ENCODE measurements at regions not wholly inside any gene's neighbourhood (a gene's known extent, or its start where the extent isn't known, plus 50 kb on each side); places are given as distances from the start of the nearest gene placed in this dataset.

- DNase-seq: no peak
Measured at GRCh38 chr10:1847361-1847760, 110.0 kb upstream of the ADARB2 start.

- no peak for DNase-seq
Measured at GRCh38 chr10:1846032-1846431, 108.7 kb upstream of the ADARB2 start.

GRCh38 chr10:1841759-1842158, 104.4 kb upstream of the ADARB2 start:
- no peak for DNase-seq

- no peak for DNase-seq
Measured at GRCh38 chr10:1829712-1830111, 92.4 kb upstream of the ADARB2 start.

GRCh38 chr10:1824928-1825327, 87.6 kb upstream of the ADARB2 start:
- DNase-seq: no peak

GRCh38 chr10:1814556-1814955, 77.2 kb upstream of the ADARB2 start:
- DNase-seq: no peak

GRCh38 chr10:1809139-1809741, 71.9 kb upstream of the ADARB2 start:
- no peak for DNase-seq

GRCh38 chr10:1807924-1808323, 70.6 kb upstream of the ADARB2 start:
- DNase-seq: no peak

- no peak for DNase-seq
Measured at GRCh38 chr10:1807196-1807595, 69.9 kb upstream of the ADARB2 start.

GRCh38 chr10:1802413-1802812, 65.1 kb upstream of the ADARB2 start:
- DNase-seq: no peak

GRCh38 chr10:1788401-1788800, 51.1 kb upstream of the ADARB2 start:
- DNase-seq: no peak
